Pancreas (tissue), 10 donors: ENCODE measurements at regions not wholly inside any gene's neighbourhood (a gene's known extent, or its start where the extent isn't known, plus 50 kb on each side); places are given as distances from the start of the nearest gene placed in this dataset.

Experiments
- ATAC-seq, 4 donors: fragments of 200-7000 bp; cut with Tn5 transposase; one replicate each; pipeline versions ENCODE4 v1.8.0 to v1.9.1; 2020; ENCODE audit warnings: mild to moderate bottlenecking in 4 of 4, moderate library complexity in 4 of 4
- DNase-seq, 6 donors: peaks; one replicate each; pipeline ENCODE4 v3.0.0-alpha.2; 2020
- FAIRE-seq: peaks from 2 replicates; lab custom pipeline; 2012; peaks lifted over from hg19 to GRCh38; lab: Jason Lieb, UNC
- H3K27ac ChIP-seq, 4 donors: fragments of 200-600 bp; sonication (generic); 1 replicate in 3 of 4; 2 replicates in 1 of 4; pipeline versions ENCODE4 v1.5.0 to v1.8.0; 2020
- H3K27me3 ChIP-seq, 4 donors: fragments of 200-600 bp; one replicate each; pipeline ENCODE4 v1.8.0; 2021
- H3K36me3 ChIP-seq, 3 donors: fragments of 200-600 bp; sonication (generic) in 1 of 3; one replicate each; pipeline versions ENCODE4 v1.5.0 to v1.8.0; 2020 to 2021
- H3K4me1 ChIP-seq, 3 donors: fragments of 200-600 bp; one replicate each; pipeline ENCODE4 v1.8.0; 2021
- H3K4me3 ChIP-seq, 4 donors: fragments of 200-600 bp; sonication (generic) in 2 of 4; one replicate each; pipeline versions ENCODE4 v1.5.0 to v1.8.0; 2020 to 2021
- H3K9me3 ChIP-seq, 4 donors: fragments of 200-600 bp; one replicate each; pipeline ENCODE4 v1.8.0; 2021
- CTCF ChIP-seq, 4 donors: fragments of 200-600 bp; sonication (generic) in 3 of 4; IDR thresholded peaks; one replicate each; pipeline versions ENCODE4 v1.5.0 to v1.8.0; 2021; ENCODE audit warnings: antibody characterized with exemption in 4 of 4
- WGBS, 2 donors: extraction: QIAGEN DNeasy Blood & Tissue Kit; methylation state at CpG; one replicate each; pipeline ENCODE4 v1.1.7; 2013; 5-methylcytosine and 5-hydroxymethylcytosine counted together
- intact Hi-C, 3 donors: fragments of 100-400 bp; cut with DNase I; formaldehyde crosslinking; loops; one replicate each; pipeline versions ENCODE4 v1.11.1 to v1.14.2; 2022
- donor health status: healthy with polysubstance abuse.
- donor health status: DM: no; HTN: no; CAD: no; lungs with moderate emphysema.
- donor health status: DM: no; HTN: no; CAD: no.
- donor health status: control.
- donor health status: control.
- donor health status: Bipolar disorder and iron deficiency.
- donor health status: DM: yes; HTN: yes; CAD: no.
- donor health status: DM: no; HTN: no; CAD: no.
- donor health status: DM: no; HTN: no; CAD: no.
- donor health status: DM: yes; HTN: yes; CAD: no.

- H3K9me3 ChIP-seq = no peaks in the 10 kb centered on the region
- H3K4me3 ChIP-seq = no peak overlapping the region
- no peak for TF ChIP-seq CTCF (IDR thresholded peaks at IDR 0.05)
- DNase-seq (peak in 1 of 6 donors; percentile 15), FAIRE-seq (no peak), ATAC-seq (peak; percentile 55 to 68 (median 64))
- no peaks in the 10 kb centered on the region for H3K27me3 ChIP-seq
- peaks cover 10 to 14% (median 12%) of the 10 kb centered on the region in 3 donors for H3K4me1 ChIP-seq
- H3K27ac ChIP-seq = peak overlapping the region; percentile 16 to 58 (median 47)
- 31 to 32% methylated on average over 3 of the region's 3 CpGs for WGBS, 2 donors
- H3K36me3 ChIP-seq = no peaks in the 10 kb centered on the region
- intact Hi-C loops = no loop called here
These were observed 73.5 kb upstream of the DTNBP1 start for GRCh38 chr6:15736297-15736696.

- no peaks in the 10 kb centered on the region for H3K9me3 ChIP-seq
- no peaks in the 10 kb centered on the region for H3K36me3 ChIP-seq
- intact Hi-C loops = no loop called here
- ATAC-seq (peak; percentile 87 to 96 (median 94)), FAIRE-seq (no peak), DNase-seq (peak in 2 of 6 donors; percentile 21 to 22)
- no peak overlapping the region for H3K4me3 ChIP-seq
- H3K27ac ChIP-seq = peak overlapping the region; percentile 16 to 58 (median 47)
- H3K4me1 ChIP-seq = peaks cover 10 to 14% (median 12%) of the 10 kb centered on the region in 3 donors
- WGBS, 2 donors = 11 to 16% methylated on average over 5 of the region's 5 CpGs
- no peak for TF ChIP-seq CTCF (IDR thresholded peaks at IDR 0.05)
- H3K27me3 ChIP-seq = no peaks in the 10 kb centered on the region
These were observed 72.9 kb upstream of the DTNBP1 start for GRCh38 chr6:15735567-15736265.

- intact Hi-C loops = no loop called here
- Histone ChIP-seq H3K9me3 (no peaks in the 10 kb centered on the region), H3K27me3 (no peaks in the 10 kb centered on the region), H3K4me1 (peaks cover 10 to 14% (median 12%) of the 10 kb centered on the region in 3 donors), H3K27ac (no peak overlapping the region), H3K4me3 (no peak overlapping the region), H3K36me3 (no peaks in the 10 kb centered on the region)
- no peak for DNase-seq
- 87 to 89% methylated on average over 13 of the region's 13 CpGs for WGBS, 2 donors
- no peak for FAIRE-seq
- TF ChIP-seq CTCF (IDR thresholded peaks at IDR 0.05) = no peak
- ATAC-seq = no peak
These were observed 71.5 kb upstream of the DTNBP1 start for GRCh38 chr6:15734118-15734897.

- DNase-seq = no peak
- H3K36me3 ChIP-seq = no peaks in the 10 kb centered on the region
- no peak for FAIRE-seq
- no peak for ATAC-seq
- no peak overlapping the region for H3K4me3 ChIP-seq
- WGBS, 2 donors = 95% methylated on average over 4 of the region's 4 CpGs
- H3K27ac ChIP-seq = no peak overlapping the region
- H3K9me3 ChIP-seq = no peaks in the 10 kb centered on the region
- no peaks in the 10 kb centered on the region for H3K27me3 ChIP-seq
- intact Hi-C loops = no loop called here
- TF ChIP-seq CTCF (IDR thresholded peaks at IDR 0.05) = no peak
- peaks cover 4 to 6% (median 5%) of the 10 kb centered on the region in 3 donors for H3K4me1 ChIP-seq
These were observed 68.1 kb upstream of the DTNBP1 start for GRCh38 chr6:15730922-15731321.
